Muscle of back (tissue), 3 donors: ENCODE measurements at regions not wholly inside any gene's neighbourhood (a gene's known extent, or its start where the extent isn't known, plus 50 kb on each side); places are given as distances from the start of the nearest gene placed in this dataset.
"Not testable (repeated sequence)": the region's sequence is repeated elsewhere in the genome, so short reads cannot be mapped to it uniquely, and the experiment has no call there.

Source experiments
- DNase-seq, 3 donors: peaks; one replicate each; pipeline versions ENCODE4 v3.0.0 to v3.0.0-alpha.2; 2013

- peak; percentile 42 to 83 (median 57) for DNase-seq
Observed at GRCh38 chr10:94223702-94224370, 138.9 kb downstream of the NOC3L start.

- no peak for DNase-seq
Observed at GRCh38 chr10:94224656-94225055, 138.1 kb downstream of the NOC3L start.

DNA sequence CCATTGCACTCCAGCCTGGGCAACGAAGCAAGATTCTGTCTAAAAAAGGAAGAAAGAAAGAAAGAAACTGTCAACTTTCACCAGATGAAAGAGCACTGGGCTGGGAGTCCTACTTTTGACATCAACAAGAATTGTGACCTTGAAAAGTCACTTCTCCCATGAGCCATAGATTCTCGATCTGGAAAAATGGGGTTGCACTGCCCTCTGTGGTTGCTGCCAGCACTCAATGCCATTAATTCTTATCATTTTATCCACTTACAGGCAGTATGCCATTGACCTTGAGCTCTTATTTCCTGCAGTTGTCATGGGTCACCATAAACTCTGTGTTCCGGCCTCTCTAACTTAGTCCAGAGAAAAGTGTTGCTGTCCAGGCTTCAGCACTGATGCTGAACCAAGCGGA, 137.2 kb downstream of the NOC3L start:
- no peak for DNase-seq

- DNase-seq, result no peak
Observed at GRCh38 chr10:94230134-94230785, 132.5 kb downstream of the NOC3L start.

DNA sequence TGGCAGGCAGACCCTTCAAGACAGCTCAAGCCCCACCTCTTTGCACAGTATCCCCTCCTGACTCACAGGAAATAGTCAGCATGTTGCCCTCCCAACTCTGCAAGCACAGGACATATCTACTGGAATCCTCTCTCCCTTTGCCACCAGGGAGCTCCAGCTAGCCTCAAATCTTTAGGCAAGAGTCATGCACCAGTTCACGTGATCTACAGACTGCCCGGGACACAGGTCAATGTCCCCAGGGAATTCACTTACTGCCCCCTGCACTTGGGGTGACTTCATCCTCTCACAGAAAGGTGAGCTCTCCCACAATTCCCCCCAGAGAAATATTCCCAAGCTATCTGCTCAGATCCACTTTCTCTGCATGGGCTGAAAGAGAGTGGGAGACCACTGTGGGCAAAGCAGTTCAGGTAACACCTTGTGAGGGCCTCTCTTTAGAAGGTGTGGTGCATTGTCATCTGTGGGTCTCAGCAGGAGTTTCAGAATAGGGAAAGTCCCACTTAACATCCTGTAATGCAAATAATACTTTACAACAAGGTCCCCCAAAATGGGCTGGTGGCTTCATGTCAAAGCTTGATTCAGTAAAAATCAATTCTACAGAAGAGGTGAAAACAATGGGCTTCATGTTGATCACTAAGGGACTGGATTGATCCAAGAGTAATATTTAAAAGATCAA, 129.9 kb downstream of the NOC3L start:
- DNase-seq, result no peak

GRCh38 chr10:94235461-94235860, 127.3 kb downstream of the NOC3L start:
- DNase-seq, result no peak

- no peak for DNase-seq
Observed at GRCh38 chr10:94238006-94238617, 124.6 kb downstream of the NOC3L start.

- DNase-seq, result no peak
Observed at GRCh38 chr10:94239696-94240095, 123.0 kb downstream of the NOC3L start.

GRCh38 chr10:94240491-94240890, 122.2 kb downstream of the NOC3L start:
- no peak for DNase-seq

DNA sequence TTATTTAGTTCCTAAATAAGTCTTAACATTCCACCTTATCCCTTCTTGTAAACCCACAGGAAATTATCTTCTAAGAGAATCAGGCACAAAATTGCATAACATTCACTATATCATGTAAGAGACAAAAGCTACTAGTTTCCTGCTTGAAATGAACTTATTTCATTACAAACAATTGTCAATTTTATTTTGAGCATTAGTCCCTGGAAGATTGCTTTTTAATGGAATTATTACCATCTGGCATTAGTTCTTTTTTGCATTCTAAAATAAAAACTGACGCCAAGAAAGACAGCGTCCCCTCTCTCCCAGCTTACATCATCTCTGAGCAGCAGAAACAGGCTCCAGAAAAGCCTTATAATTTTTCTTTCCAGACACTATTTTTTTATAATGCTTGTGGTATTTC, 121.8 kb downstream of the NOC3L start:
- peak; percentile 20 to 77 (median 52) for DNase-seq

DNA sequence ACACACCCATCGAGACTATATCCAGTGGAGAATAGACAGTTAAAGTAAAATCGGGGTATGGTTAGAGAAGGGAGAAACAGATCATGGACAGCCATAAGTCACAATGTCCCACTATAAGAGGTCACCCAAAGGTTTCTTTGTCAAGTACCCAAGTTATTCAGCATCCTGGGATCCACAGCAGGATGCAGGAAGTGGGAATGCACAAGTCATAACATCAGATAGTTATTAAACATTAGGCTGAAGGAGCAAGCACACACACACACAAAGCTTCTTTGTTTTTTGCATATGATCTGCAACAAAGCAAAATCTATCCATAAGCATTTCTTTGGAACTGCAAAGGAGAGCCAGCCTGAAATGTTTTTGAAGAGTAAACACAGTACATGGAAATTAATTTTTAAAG, 111.6 kb downstream of the NOC3L start:
- DNase-seq, result no peak

DNA sequence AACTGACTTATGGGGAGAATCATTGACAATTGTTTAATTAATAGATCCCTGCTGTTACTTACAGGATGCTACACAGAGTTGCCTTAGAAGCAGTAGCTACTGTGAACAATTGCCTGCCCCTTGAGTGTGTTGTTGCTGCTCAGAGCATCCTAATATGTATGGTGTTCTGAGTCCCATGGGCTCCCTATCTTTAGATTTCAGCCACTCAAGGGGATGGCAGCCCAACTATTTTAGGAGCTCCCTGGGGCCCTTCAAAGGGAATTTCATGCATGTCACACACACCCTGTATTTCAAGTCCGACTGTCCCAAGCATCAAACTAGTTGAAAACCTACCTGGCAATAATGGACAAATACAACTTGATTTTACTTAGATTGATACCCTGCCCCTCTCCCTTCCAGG, 111.2 kb downstream of the NOC3L start:
- no peak for DNase-seq

GRCh38 chr10:94257407-94257806, 105.3 kb downstream of the NOC3L start:
- DNase-seq, result not testable (repeated sequence)

DNA sequence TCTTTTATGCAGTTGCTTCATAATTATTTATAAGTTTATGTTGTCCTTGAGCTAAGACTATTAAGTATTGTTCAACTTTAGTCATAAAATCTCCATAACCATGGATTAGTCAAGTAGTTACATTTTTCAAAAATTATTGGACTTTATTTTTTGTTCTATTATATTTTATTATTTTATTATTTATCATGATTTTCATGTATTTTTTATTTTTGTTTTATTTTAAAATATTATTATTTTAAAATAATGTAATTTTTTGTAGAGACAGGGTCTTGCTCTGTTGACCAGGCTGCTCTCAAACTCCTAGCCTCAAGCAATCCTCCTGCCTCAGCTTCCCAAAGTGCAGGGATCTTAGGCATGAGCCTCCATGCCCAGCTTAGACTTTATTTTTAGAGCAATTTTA, 102.3 kb downstream of the NOC3L start:
- no peak for DNase-seq

GRCh38 chr10:94264085-94264484, 98.7 kb downstream of the NOC3L start:
- DNase-seq, result no peak

DNA sequence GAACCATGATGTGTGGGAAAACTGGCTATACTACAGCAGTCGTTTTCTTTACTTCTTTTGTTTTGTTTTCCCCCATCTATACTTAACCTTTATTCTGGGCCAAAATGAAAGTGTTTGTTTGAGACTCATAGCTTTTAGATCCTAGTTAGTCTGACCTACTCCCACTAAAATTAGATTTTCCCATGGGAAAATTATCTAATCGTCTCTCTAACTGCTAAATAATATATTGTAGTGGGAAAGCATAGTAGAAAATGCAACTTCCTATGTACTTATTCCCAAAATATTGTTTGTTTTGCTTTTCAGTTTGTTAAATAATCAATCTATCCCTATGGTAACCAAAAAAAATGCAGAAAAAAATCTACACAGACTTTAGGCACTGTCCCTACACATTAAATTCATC, 96.6 kb downstream of the NOC3L start:
- peak in 1 of 3 donors; percentile 57 for DNase-seq

- DNase-seq, result no peak
Observed at GRCh38 chr10:94268652-94269051, 94.1 kb downstream of the NOC3L start.

GRCh38 chr10:94274142-94274787, 88.5 kb downstream of the NOC3L start:
- peak; percentile 33 to 82 (median 70) for DNase-seq

- DNase-seq, result no peak
Observed at GRCh38 chr10:94276140-94276539, 86.6 kb downstream of the NOC3L start.

GRCh38 chr10:94277450-94277849, 85.3 kb downstream of the NOC3L start:
- no peak for DNase-seq

DNA sequence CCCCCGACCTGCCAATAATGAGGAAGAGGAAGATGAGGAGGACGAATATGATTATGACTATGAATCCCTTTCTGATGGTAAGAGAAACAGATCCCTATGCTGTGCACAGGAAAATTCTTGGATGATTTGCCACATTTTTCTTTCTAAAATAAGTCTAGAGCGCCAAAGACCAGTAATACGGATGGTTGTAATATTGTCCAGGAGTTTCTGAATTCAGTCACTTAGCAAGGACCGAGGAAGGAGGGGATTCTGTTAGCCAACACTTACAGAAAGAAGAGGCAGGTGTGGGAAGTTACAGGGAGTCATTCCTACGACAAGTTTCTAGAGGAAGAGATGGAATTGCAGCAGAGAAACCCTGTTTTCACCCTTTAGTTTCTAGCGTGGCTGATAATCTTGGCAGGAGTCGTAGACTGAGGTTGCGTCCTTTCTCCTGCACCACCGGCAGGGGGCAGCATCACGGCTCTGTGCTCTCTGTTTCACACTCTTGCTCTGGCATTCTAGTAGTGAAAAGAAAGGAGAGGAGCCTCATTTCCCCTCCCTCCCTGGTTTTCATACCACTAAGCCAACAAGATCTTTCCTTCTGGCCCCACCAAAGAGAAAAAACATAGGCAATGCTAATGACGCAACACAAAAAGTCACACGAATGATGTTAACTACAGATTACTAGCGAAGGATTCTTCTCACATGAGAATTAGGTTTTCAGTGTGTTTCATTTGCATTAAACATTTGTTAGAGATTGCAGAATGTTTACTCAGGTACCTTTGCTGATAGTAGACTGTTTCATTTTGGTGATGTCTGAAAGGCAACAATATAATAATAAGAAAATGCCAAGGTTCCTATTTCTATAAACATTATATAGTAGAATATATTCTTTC, 82.7 kb downstream of the NOC3L start:
- peak in 1 of 3 donors; percentile 49 for DNase-seq
